Stimulated activated CD4-positive, alpha-beta T cell treated with anti-CD3 and anti-CD28 coated beads, Interleukin-1b, Interleukin-23, amount 100 ng/mL, for 48 hours (primary cell): ENCODE measurements at regions not wholly inside any gene's neighbourhood (a gene's known extent, or its start where the extent isn't known, plus 50 kb on each side); places are given as distances from the start of the nearest gene placed in this dataset.

Experiments
- DNase-seq: peaks from one replicate; pipeline ENCODE4 v3.0.0-alpha.2; 2020

GRCh38 chr5:147037515-147038205 is 159.1 kb upstream of the PPP2R2B start:
- DNase-seq = no peak

DNA sequence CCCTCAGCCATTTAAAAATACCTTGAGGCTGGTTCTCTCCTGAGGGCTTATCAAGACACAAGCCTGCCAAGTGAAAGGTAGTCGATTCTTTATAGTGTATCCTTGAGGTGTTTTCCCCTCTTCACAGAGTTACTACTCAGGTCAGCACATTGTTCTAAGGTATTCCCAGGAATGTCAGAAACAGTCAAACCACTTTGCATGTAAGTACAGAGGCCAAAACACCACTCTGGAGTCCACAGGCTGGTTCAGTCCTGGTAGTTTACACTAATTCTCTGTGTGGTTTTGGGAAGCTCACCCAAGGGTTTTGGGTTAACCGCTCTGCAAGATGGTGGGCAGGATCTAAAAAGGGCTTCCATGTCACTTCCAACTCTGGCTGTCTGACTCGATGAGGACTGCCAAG is 162.3 kb upstream of the PPP2R2B start:
- no peak for DNase-seq

- no peak for DNase-seq
These were observed 166.2 kb upstream of the PPP2R2B start for GRCh38 chr5:147044572-147045273.

DNA sequence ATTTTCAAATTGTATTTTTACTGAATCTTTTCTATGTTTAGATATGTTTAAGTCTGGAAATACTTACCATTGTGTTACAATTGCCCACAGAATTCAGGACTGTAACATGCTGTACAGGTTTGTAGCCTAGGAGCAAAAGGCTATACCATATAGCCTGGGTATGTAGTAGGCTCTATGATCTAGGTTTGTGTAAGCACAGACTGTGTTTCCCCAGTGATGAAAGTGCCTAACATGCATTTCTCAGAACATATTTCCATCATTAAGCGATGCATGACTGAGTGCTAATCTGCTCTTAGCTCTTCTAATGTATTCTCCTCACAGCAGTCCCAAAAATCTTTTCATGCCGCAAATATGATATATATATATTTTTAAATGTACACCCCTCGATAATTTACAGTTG is 166.7 kb upstream of the PPP2R2B start:
- DNase-seq = no peak

GRCh38 chr5:147046281-147046680 is 167.7 kb upstream of the PPP2R2B start:
- DNase-seq = no peak

GRCh38 chr5:147046894-147047293 is 168.3 kb upstream of the PPP2R2B start:
- DNase-seq = no peak

DNA sequence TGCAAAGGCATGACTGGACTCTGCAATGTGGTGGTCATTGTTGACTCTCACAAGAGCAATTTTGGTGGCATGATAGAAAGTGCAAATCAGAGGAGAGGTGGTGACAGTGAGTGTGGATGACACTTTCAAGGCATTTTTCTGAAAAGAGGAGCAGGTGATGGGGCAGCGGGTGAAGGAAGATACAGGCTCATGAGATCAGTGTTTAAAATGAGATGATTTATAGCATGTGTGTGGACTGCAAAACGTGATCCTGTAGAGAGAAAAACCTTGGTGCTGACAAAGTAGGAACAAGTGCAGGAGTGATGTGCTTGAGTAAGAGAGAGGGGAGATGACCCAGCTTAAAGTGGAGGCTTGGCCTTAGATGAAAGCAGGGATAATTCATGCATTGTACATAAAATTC is 171.2 kb upstream of the PPP2R2B start:
- no peak for DNase-seq

DNA sequence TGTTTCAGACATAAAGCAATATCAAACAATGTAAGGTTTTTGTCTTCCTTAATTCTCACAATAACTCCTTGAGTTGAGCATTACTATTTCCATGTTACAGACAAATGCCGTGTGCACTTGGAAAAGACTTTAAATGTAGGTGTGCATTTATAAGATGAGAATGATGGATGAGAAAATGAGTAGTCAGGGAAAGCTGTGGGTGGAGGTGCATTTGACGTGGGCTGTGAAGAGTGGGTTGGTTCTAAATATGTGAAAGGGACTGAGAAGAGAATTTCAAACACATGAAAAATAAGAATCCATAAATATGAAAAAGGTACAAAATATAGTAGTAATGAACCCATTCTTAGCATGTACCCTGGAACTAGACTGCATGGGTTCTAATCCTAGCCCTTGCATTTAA is 171.6 kb upstream of the PPP2R2B start:
- DNase-seq = no peak

GRCh38 chr5:147051193-147051592 is 172.6 kb upstream of the PPP2R2B start:
- no peak for DNase-seq

GRCh38 chr5:147052519-147052918 is 174.0 kb upstream of the PPP2R2B start:
- no peak for DNase-seq

- DNase-seq = no peak
These were observed 176.7 kb upstream of the PPP2R2B start for GRCh38 chr5:147055089-147055826.

DNA sequence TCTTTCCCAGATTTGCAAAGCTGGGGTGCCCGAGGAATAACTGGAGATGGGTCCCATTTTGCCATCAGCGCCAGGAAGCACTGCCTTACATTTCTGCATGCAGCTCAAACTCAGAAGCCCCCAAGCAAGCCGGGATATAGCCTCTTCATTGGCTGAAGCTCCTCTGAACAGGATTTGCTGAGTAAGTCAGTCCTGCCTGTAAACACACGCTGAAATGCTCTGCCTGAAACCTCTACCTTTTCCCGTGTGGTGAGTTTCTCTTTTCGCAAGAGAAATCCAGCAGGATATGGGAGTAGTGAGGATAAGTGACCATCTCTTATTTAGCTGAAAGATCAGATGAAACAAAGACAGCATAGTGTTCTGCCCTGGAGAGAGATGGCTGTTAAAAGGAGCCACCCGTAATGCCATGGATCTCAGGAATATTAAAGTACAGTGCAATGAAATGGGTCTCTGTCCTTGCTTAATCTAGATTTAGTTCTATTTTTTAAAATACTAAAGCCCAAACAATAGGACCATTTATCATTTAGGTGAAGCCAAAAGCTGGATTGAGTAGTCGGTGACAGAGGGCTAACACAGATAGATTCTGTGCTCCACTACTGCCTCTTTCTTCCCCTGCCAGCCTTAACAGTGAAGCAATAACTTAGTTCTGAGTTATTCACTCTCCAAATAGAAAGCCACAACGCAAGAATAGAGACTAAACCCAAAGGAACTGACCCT is 177.5 kb upstream of the PPP2R2B start:
- no peak for DNase-seq

DNA sequence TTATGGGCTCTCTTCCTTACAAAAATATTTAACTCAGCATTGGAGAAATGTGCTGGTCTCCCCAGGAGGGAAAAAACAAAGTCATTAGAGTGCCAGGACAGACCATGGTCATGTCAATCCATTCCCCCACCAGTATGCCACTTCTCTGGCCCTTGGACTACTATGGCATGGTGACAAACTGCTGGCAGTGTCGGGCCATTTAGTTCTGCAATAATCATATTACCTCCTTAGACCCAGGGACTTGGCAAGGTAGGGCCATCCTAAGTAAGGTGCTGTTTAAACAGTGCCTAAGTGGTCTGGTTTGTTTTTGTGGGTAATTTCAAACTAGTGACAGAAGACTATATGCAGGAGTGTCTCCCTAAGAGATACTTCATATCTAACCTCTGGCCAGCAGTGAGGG is 177.8 kb upstream of the STK32A start:
- DNase-seq = no peak

DNA sequence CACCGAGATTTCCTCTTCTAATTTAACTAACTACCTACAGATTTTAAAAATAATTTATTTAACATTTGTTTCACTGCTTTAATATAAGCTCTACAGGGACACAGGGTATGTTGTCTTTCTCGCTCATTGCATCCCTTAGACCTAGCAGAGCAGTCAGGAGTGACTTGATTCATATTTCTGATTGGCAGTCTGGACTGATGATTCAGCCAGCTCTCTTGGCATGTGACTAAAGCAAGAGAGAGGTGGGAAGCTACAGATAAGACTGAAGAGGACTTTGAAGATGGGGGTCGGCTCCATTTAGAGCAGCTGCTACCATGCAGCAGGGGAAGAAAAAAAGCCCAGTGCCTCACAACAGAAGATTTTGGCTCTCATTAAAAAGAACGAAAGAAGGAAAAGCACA is 173.4 kb upstream of the STK32A start:
- DNase-seq = no peak

GRCh38 chr5:147062427-147062826 is 172.4 kb upstream of the STK32A start:
- DNase-seq = no peak

DNA sequence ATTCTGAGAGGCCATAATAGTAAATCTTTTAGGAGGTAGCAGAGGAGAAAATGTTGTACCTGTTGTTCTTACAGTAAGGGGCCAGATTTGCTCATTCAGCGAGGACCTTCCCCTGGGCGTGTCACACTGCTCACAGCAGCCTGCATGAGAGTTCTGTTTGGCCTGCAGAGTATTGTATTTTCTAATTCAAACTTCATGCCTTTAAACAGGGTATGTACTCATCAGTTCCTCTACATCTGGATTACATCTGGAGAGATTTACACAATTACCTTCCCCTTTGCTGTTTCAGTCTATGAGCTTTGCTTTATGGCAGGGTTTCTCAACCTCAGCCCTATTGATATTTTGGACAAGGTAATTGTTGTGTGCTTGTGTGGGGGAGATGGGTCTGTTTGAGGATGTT is 170.9 kb upstream of the STK32A start:
- no peak for DNase-seq

GRCh38 chr5:147065071-147065470 is 169.8 kb upstream of the STK32A start:
- DNase-seq = no peak

DNA sequence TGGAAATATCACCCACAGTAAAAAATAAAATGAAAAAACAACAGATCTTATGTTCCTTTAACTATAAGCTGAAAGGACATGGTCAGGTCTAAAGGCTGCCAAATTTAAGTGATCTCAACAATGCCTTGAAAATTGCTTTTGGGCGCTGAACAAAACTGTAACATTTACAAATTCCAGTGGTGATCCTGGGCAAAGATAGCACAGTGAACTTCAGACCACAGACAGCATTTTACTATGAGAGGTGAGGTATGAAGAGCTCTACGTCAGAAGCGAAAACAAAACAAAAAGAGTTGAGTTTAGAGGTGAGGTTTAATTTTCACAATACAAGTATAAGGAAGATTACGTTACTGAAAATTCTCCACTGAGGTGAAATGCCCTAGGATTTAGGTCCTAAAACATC is 165.8 kb upstream of the STK32A start:
- DNase-seq = no peak

DNA sequence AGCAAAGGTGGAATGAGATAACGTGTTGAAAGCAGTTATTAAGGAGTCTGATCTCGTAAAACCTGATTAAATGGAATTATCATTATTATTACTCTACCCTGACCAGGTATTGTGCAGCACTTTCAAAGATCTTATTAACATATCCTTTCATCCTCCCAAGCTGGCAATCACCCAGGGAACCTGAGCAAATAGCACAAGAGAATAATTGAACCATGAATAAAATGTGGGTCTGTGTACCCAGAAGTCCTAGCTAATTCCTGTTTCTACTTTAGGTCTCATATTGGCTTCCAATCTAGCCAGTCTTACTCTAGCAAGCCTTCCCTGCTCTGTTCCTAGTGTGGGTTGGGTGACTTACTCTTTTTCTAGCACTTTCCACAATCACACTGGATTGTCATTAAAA is 162.2 kb upstream of the STK32A start:
- no peak for DNase-seq

- DNase-seq = no peak
These were observed 161.7 kb upstream of the STK32A start for GRCh38 chr5:147073098-147073497.

DNA sequence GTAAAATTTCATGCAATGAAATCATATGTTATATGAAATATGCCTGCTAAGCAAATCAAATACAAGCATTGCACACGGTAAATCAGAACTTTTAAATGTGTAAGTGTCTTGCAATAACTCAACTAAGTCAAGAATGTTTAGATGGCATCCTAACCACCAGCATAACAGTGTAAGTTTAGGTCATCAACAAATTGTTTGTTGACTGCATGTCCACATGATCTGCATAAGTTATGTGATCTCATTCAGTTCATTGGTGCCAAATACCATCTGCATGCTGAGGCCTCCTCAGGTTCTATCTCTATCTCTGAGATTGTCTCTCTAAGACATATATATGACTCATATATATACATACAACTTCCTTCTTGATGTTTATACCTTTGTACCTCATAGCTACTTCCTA is 159.6 kb upstream of the STK32A start:
- no peak for DNase-seq

GRCh38 chr5:147080391-147080790 is 154.4 kb upstream of the STK32A start:
- DNase-seq = no peak

GRCh38 chr5:147081311-147081764 is 153.5 kb upstream of the STK32A start:
- DNase-seq = no peak
